HEK293 (cell line): ENCODE measurements at regions not wholly inside any gene's neighbourhood (a gene's known extent, or its start where the extent isn't known, plus 50 kb on each side); places are given as distances from the start of the nearest gene placed in this dataset.

ENCODE experiments used
- ZBTB7A ChIP-seq: fragments of 450-650 bp; formaldehyde crosslinking; IDR thresholded peaks from 2 replicates; pipeline ENCODE4 v1.5.1; 2016; ENCODE audit warnings: low read depth, missing biosample characterization, missing genetic modification characterization
- ZNF530 ChIP-seq: fragments of 450-650 bp; formaldehyde crosslinking; IDR thresholded peaks from 2 replicates; pipeline ENCODE4 v1.5.1; 2016; ENCODE audit warnings: low read depth, missing biosample characterization, missing genetic modification characterization
- ZNF548 ChIP-seq: fragments of 450-650 bp; formaldehyde crosslinking; IDR thresholded peaks from 2 replicates; pipeline ENCODE4 v1.5.1; 2016; ENCODE audit warnings: missing biosample characterization, missing genetic modification characterization
- TF ChIP-seq, protein P1 (sequence below): fragments of 450-650 bp; formaldehyde crosslinking; IDR thresholded peaks from 2 replicates; pipeline ENCODE4 v1.5.1; 2016; ENCODE audit warnings: missing biosample characterization, missing genetic modification characterization

DNA sequence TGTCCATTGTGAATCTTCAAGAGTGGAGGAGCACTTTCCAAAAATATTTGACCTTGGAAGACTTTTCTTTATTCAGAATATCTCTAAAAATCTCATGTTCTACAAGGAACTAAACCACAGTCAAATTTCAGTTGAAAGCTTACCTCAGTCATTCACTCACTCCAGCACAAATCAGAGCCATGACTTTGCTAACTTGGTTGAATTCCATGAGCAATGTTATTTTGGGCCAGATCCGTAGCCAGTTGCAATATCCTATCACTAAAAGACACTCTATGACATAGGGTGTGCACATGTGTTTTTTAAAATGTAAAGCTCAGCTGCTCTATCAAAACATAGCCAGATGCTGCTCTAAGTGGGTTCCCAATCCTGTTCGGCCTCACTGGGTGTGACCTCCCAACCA is 156.1 kb upstream of the ANKRD55 start:
- no peak for TF ChIP-seq ZNF548 (tag by site-specific recombination)
- no peak for TF ChIP-seq ZBTB7A (tag by site-specific recombination)
- TF ChIP-seq, protein P1, sequence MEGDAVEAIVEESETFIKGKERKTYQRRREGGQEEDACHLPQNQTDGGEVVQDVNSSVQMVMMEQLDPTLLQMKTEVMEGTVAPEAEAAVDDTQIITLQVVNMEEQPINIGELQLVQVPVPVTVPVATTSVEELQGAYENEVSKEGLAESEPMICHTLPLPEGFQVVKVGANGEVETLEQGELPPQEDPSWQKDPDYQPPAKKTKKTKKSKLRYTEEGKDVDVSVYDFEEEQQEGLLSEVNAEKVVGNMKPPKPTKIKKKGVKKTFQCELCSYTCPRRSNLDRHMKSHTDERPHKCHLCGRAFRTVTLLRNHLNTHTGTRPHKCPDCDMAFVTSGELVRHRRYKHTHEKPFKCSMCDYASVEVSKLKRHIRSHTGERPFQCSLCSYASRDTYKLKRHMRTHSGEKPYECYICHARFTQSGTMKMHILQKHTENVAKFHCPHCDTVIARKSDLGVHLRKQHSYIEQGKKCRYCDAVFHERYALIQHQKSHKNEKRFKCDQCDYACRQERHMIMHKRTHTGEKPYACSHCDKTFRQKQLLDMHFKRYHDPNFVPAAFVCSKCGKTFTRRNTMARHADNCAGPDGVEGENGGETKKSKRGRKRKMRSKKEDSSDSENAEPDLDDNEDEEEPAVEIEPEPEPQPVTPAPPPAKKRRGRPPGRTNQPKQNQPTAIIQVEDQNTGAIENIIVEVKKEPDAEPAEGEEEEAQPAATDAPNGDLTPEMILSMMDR (tag by site-specific recombination), result no peak
- no peak for TF ChIP-seq ZNF530
